Gastrocnemius medialis (tissue), 4 donors: ENCODE measurements at regions not wholly inside any gene's neighbourhood (a gene's known extent, or its start where the extent isn't known, plus 50 kb on each side); places are given as distances from the start of the nearest gene placed in this dataset.

Experiments used
- CTCF ChIP-seq, 5 experiments: fragments of 450-650 bp in 3 of 5; fragments of 200-600 bp in 2 of 5; sonication (generic) in 2 of 5; IDR thresholded peaks in 4 of 5; conservative IDR thresholded peaks in 1 of 5; 1 replicate in 4 of 5; 2 replicates in 1 of 5; pipeline ENCODE4 v1.5.1; 2016 to 2019; ENCODE audit warnings: antibody characterized with exemption in 5 of 5, mild to moderate bottlenecking in 3 of 5, moderate library complexity in 3 of 5
- POLR2A ChIP-seq, 2 donors: fragments of 450-650 bp; IDR thresholded peaks; one replicate each; pipeline ENCODE4 v1.6.1; 2017; ENCODE audit warnings: antibody characterized with exemption in 2 of 2, mild to moderate bottlenecking in 2 of 2, moderate library complexity in 2 of 2

- TF ChIP-seq CTCF (IDR thresholded peaks at IDR 0.05 in 4 of 5, conservative IDR thresholded peaks at IDR 0.05 in 1 of 5) (no peak), POLR2A (IDR thresholded peaks at IDR 0.05) (no peak)
Measured at GRCh38 chr2:224211791-224212190, 172.7 kb upstream of the SERPINE2 start.
